HepG2 (cell line): ENCODE measurements at regions not wholly inside any gene's neighbourhood (a gene's known extent, or its start where the extent isn't known, plus 50 kb on each side); places are given as distances from the start of the nearest gene placed in this dataset.

Source experiments
- AGO2 ChIP-seq: fragments of 200-400 bp; formaldehyde crosslinking; optimal IDR thresholded peaks from 2 replicates; pipeline ENCODE3; 2017; ENCODE audit warnings: mild to moderate bottlenecking, low read depth, low read length, moderate library complexity
- JUN ChIP-seq: sonication (generic); formaldehyde crosslinking; IDR thresholded peaks from 2 replicates; pipeline ENCODE4 v1.4.0; 2020; ENCODE audit warnings: mild to moderate bottlenecking, missing genetic modification reagents
- PLSCR1 ChIP-seq: sonication (generic); formaldehyde crosslinking; IDR thresholded peaks from 2 replicates; pipeline ENCODE4 v1.5.0; 2020; ENCODE audit warnings: missing genetic modification reagents, mild to moderate bottlenecking, borderline replicate concordance
- TF ChIP-seq, protein P1 (sequence below): sonication (generic); formaldehyde crosslinking; IDR thresholded peaks from 2 replicates; pipeline ENCODE4 v1.5.1; 2020; ENCODE audit warnings: mild to moderate bottlenecking, missing genetic modification reagents, borderline replicate concordance
- TF ChIP-seq, protein P2 (sequence below): sonication (generic); formaldehyde crosslinking; IDR thresholded peaks from 2 replicates; pipeline ENCODE4 v1.5.0; 2020; ENCODE audit warnings: mild to moderate bottlenecking, missing genetic modification reagents, borderline replicate concordance

DNA sequence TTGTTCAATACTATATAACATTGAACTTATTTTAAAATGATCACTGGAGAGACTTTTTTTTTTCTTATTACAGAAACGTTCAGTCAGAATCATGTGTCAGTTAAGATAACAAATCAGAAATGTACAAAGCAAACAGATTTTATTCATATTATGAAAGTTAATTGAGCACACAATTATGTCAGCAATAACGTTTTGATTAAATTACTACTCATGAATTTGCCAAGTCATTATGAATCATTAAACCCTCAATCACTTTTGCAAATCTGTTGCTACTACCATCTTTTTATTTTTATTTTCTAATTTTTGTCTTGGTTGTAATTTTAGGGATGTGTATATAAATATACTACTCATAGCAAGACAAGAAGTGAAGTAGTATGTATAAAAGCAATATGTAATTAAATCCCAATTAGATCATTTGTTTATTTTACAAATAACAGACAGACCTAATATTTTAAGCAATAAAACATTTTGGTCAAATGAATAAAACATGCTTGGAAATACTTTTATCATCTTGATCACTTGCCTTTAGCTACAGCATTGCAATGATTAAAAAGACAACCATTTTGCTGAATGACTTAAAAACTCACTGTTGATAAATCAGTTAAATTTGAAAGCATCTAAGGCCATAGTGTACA is 893.4 kb upstream of the MIR17HG start (continued):
- TF ChIP-seq, protein P1, sequence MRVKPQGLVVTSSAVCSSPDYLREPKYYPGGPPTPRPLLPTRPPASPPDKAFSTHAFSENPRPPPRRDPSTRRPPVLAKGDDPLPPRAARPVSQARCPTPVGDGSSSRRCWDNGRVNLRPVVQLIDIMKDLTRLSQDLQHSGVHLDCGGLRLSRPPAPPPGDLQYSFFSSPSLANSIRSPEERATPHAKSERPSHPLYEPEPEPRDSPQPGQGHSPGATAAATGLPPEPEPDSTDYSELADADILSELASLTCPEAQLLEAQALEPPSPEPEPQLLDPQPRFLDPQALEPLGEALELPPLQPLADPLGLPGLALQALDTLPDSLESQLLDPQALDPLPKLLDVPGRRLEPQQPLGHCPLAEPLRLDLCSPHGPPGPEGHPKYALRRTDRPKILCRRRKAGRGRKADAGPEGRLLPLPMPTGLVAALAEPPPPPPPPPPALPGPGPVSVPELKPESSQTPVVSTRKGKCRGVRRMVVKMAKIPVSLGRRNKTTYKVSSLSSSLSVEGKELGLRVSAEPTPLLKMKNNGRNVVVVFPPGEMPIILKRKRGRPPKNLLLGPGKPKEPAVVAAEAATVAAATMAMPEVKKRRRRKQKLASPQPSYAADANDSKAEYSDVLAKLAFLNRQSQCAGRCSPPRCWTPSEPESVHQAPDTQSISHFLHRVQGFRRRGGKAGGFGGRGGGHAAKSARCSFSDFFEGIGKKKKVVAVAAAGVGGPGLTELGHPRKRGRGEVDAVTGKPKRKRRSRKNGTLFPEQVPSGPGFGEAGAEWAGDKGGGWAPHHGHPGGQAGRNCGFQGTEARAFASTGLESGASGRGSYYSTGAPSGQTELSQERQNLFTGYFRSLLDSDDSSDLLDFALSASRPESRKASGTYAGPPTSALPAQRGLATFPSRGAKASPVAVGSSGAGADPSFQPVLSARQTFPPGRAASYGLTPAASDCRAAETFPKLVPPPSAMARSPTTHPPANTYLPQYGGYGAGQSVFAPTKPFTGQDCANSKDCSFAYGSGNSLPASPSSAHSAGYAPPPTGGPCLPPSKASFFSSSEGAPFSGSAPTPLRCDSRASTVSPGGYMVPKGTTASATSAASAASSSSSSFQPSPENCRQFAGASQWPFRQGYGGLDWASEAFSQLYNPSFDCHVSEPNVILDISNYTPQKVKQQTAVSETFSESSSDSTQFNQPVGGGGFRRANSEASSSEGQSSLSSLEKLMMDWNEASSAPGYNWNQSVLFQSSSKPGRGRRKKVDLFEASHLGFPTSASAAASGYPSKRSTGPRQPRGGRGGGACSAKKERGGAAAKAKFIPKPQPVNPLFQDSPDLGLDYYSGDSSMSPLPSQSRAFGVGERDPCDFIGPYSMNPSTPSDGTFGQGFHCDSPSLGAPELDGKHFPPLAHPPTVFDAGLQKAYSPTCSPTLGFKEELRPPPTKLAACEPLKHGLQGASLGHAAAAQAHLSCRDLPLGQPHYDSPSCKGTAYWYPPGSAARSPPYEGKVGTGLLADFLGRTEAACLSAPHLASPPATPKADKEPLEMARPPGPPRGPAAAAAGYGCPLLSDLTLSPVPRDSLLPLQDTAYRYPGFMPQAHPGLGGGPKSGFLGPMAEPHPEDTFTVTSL (CRISPR knock-in tag): no peak
- no peak for TF ChIP-seq AGO2
- TF ChIP-seq PLSCR1 (CRISPR knock-in tag): no peak
- TF ChIP-seq, protein P2, sequence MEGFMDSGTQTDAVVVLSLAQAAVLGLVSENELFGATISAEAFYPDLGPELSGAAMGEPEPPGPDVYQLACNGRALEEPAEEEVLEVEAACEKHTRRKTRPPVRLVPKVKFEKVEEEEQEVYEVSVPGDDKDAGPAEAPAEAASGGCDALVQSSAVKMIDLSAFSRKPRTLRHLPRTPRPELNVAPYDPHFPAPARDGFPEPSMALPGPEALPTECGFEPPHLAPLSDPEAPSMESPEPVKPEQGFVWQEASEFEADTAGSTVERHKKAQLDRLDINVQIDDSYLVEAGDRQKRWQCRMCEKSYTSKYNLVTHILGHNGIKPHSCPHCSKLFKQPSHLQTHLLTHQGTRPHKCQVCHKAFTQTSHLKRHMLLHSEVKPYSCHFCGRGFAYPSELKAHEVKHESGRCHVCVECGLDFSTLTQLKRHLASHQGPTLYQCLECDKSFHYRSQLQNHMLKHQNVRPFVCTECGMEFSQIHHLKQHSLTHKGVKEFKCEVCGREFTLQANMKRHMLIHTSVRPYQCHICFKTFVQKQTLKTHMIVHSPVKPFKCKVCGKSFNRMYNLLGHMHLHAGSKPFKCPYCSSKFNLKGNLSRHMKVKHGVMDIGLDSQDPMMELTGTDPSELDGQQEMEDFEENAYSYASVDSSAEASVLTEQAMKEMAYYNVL (CRISPR knock-in tag): no peak
- TF ChIP-seq JUN (CRISPR knock-in tag): no peak
